Peyer's patch (tissue), 4 donors: ENCODE measurements at regions not wholly inside any gene's neighbourhood (a gene's known extent, or its start where the extent isn't known, plus 50 kb on each side); places are given as distances from the start of the nearest gene placed in this dataset.

Source experiments
- POLR2A ChIP-seq, 2 donors: fragments of 450-650 bp; IDR thresholded peaks; one replicate each; pipeline ENCODE4 v1.5.1; 2017; ENCODE audit warnings: antibody characterized with exemption in 2 of 2, mild to moderate bottlenecking in 2 of 2, moderate library complexity in 2 of 2
- TF ChIP-seq, protein P1 (sequence below), 6 experiments: fragments of 450-650 bp in 4 of 6; fragments of 200-600 bp in 2 of 6; sonication (generic) in 1 of 6; IDR thresholded peaks; one replicate each; pipeline ENCODE4 v1.5.1; 2017 to 2019; ENCODE audit warnings: antibody characterized with exemption in 6 of 6, mild to moderate bottlenecking in 3 of 6, moderate library complexity in 1 of 6

- TF ChIP-seq POLR2A (IDR thresholded peaks at IDR 0.05) = no peak
- TF ChIP-seq, protein P1, sequence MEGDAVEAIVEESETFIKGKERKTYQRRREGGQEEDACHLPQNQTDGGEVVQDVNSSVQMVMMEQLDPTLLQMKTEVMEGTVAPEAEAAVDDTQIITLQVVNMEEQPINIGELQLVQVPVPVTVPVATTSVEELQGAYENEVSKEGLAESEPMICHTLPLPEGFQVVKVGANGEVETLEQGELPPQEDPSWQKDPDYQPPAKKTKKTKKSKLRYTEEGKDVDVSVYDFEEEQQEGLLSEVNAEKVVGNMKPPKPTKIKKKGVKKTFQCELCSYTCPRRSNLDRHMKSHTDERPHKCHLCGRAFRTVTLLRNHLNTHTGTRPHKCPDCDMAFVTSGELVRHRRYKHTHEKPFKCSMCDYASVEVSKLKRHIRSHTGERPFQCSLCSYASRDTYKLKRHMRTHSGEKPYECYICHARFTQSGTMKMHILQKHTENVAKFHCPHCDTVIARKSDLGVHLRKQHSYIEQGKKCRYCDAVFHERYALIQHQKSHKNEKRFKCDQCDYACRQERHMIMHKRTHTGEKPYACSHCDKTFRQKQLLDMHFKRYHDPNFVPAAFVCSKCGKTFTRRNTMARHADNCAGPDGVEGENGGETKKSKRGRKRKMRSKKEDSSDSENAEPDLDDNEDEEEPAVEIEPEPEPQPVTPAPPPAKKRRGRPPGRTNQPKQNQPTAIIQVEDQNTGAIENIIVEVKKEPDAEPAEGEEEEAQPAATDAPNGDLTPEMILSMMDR (IDR thresholded peaks at IDR 0.05) = no peak
These were observed 56.1 kb upstream of the UNC93A start for GRCh38 chr6:167235005-167235404.
